GM12878 (cell line): ENCODE measurements at regions not wholly inside any gene's neighbourhood (a gene's known extent, or its start where the extent isn't known, plus 50 kb on each side); places are given as distances from the start of the nearest gene placed in this dataset.

Experiments used
- CTCF ChIP-seq, 3 experiments: IDR thresholded peaks in 2 of 3; conservative IDR thresholded peaks in 1 of 3; 2 replicates each; pipeline ENCODE4 v1.5.1; 2011; ENCODE audit warnings: low read depth in 3 of 3, low read length in 3 of 3, mild to moderate bottlenecking in 3 of 3, control low read depth in 2 of 3, moderate library complexity in 2 of 3, inconsistent platforms in 1 of 3, mixed read lengths in 1 of 3; ENCODE audit not compliant: control insufficient read depth in 2 of 3, insufficient read depth in 1 of 3; ENCODE audit errors: extremely low read depth in 1 of 3
- SREBF1 ChIP-seq: IDR thresholded peaks from 2 replicates; pipeline ENCODE4 v1.6.1; 2012; ENCODE audit warnings: mild to moderate bottlenecking, low read length

- TF ChIP-seq CTCF (IDR thresholded peaks at IDR 0.05 in 2 of 3, conservative IDR thresholded peaks at IDR 0.05 in 1 of 3; ENCODE audit: control insufficient read depth in 2 of 3, extremely low read depth in 1 of 3, insufficient read depth in 1 of 3, low read depth in 3 of 3, low read length in 3 of 3) (no peak), SREBF1 (no peak)
Observed at GRCh38 chr18:34018336-34018735, 206.4 kb downstream of the NOL4 start.
